ENCODE measurements at regions not wholly inside any gene's neighbourhood (a gene's known extent, or its start where the extent isn't known, plus 50 kb on each side); places are given as distances from the start of the nearest gene placed in this dataset.

- in situ Hi-C loops (cut with HindIII; ENCODE audit: low pct_unique_long_range_greater_than_20kb, low sequenced_read_pairs): no loop called here
- no peak for TF ChIP-seq JUND (IDR thresholded peaks at IDR 0.05; ENCODE audit: low read depth)
- no peak for DNase-seq (ENCODE audit: low read depth in 1 of 2, low spot score in 1 of 2)
These were observed 171.2 kb upstream of the DMAC1 start for GRCh38 chr9:7970681-7971330.

- in situ Hi-C loops (cut with HindIII; ENCODE audit: low pct_unique_long_range_greater_than_20kb, low sequenced_read_pairs): no loop called here
- TF ChIP-seq JUND (IDR thresholded peaks at IDR 0.05; ENCODE audit: low read depth): no peak
- no peak for DNase-seq (ENCODE audit: low read depth in 1 of 2, low spot score in 1 of 2)
These were observed 169.1 kb upstream of the DMAC1 start for GRCh38 chr9:7968687-7969086.

- no peak for TF ChIP-seq JUND (IDR thresholded peaks at IDR 0.05; ENCODE audit: low read depth)
- DNase-seq (ENCODE audit: low read depth in 1 of 2, low spot score in 1 of 2): peak in 1 of 2 experiments; percentile 54
- in situ Hi-C loops (cut with HindIII; ENCODE audit: low pct_unique_long_range_greater_than_20kb, low sequenced_read_pairs): no loop called here
These were observed 168.3 kb upstream of the DMAC1 start for GRCh38 chr9:7967851-7968250.

GRCh38 chr9:7967093-7967827 lies 167.7 kb upstream of the DMAC1 start:
- no peak for TF ChIP-seq JUND (IDR thresholded peaks at IDR 0.05; ENCODE audit: low read depth)

GRCh38 chr9:7965063-7965462 lies 165.5 kb upstream of the DMAC1 start:
- no peak for DNase-seq (ENCODE audit: low read depth in 1 of 2, low spot score in 1 of 2)
- in situ Hi-C loops (cut with HindIII; ENCODE audit: low pct_unique_long_range_greater_than_20kb, low sequenced_read_pairs): no loop called here
- TF ChIP-seq JUND (IDR thresholded peaks at IDR 0.05; ENCODE audit: low read depth): no peak

More at GRCh38 chr9:7967093-7967827, 167.7 kb upstream of the DMAC1 start:
- in situ Hi-C loops (cut with HindIII; ENCODE audit: low pct_unique_long_range_greater_than_20kb, low sequenced_read_pairs): no loop called here
- no peak for DNase-seq (ENCODE audit: low read depth in 1 of 2, low spot score in 1 of 2)

- in situ Hi-C loops (cut with HindIII; ENCODE audit: low pct_unique_long_range_greater_than_20kb, low sequenced_read_pairs): no loop called here
- DNase-seq (ENCODE audit: low read depth in 1 of 2, low spot score in 1 of 2): no peak
- TF ChIP-seq JUND (IDR thresholded peaks at IDR 0.05; ENCODE audit: low read depth): no peak
These were observed 163.4 kb upstream of the DMAC1 start for GRCh38 chr9:7963026-7963425.

GRCh38 chr9:7961076-7961475 lies 161.5 kb upstream of the DMAC1 start:
- in situ Hi-C loops (cut with HindIII; ENCODE audit: low pct_unique_long_range_greater_than_20kb, low sequenced_read_pairs): no loop called here
- no peak for TF ChIP-seq JUND (IDR thresholded peaks at IDR 0.05; ENCODE audit: low read depth)
- DNase-seq (ENCODE audit: low read depth in 1 of 2, low spot score in 1 of 2): no peak

GRCh38 chr9:7960320-7961050 lies 160.9 kb upstream of the DMAC1 start:
- TF ChIP-seq JUND (IDR thresholded peaks at IDR 0.05; ENCODE audit: low read depth): no peak
- in situ Hi-C loops (cut with HindIII; ENCODE audit: low pct_unique_long_range_greater_than_20kb, low sequenced_read_pairs): no loop called here
- DNase-seq (ENCODE audit: low read depth in 1 of 2, low spot score in 1 of 2): no peak

- TF ChIP-seq JUND (IDR thresholded peaks at IDR 0.05; ENCODE audit: low read depth): no peak
- in situ Hi-C loops (cut with HindIII; ENCODE audit: low pct_unique_long_range_greater_than_20kb, low sequenced_read_pairs): no loop called here
- DNase-seq (ENCODE audit: low read depth in 1 of 2, low spot score in 1 of 2): no peak
These were observed 158.2 kb upstream of the DMAC1 start for GRCh38 chr9:7957803-7958202.

GRCh38 chr9:7947577-7947976 lies 148.0 kb upstream of the DMAC1 start:
- no peak for TF ChIP-seq JUND (IDR thresholded peaks at IDR 0.05; ENCODE audit: low read depth)
- no peak for DNase-seq (ENCODE audit: low read depth in 1 of 2, low spot score in 1 of 2)
- in situ Hi-C loops (cut with HindIII; ENCODE audit: low pct_unique_long_range_greater_than_20kb, low sequenced_read_pairs): no loop called here

GRCh38 chr9:7946458-7946857 lies 146.9 kb upstream of the DMAC1 start:
- in situ Hi-C loops (cut with HindIII; ENCODE audit: low pct_unique_long_range_greater_than_20kb, low sequenced_read_pairs): no loop called here
- TF ChIP-seq JUND (IDR thresholded peaks at IDR 0.05; ENCODE audit: low read depth): no peak
- no peak for DNase-seq (ENCODE audit: low read depth in 1 of 2, low spot score in 1 of 2)

GRCh38 chr9:7944572-7944971 lies 145.0 kb upstream of the DMAC1 start:
- TF ChIP-seq JUND (IDR thresholded peaks at IDR 0.05; ENCODE audit: low read depth): no peak
- in situ Hi-C loops (cut with HindIII; ENCODE audit: low pct_unique_long_range_greater_than_20kb, low sequenced_read_pairs): no loop called here
- no peak for DNase-seq (ENCODE audit: low read depth in 1 of 2, low spot score in 1 of 2)

Data from T47D (cell line).